ENCODE measurements at regions not wholly inside any gene's neighbourhood (a gene's known extent, or its start where the extent isn't known, plus 50 kb on each side); places are given as distances from the start of the nearest gene placed in this dataset.

- TF ChIP-seq POLR2A (IDR thresholded peaks at IDR 0.05; ENCODE audit: low read depth, low read length) (no peak), CTCF (IDR thresholded peaks at IDR 0.05; ENCODE audit: extremely low read depth in 1 of 2, insufficient read depth in 1 of 2, low read depth in 1 of 2, low read length in 2 of 2) (no peak)
Observed at GRCh38 chr5:26482810-26483375, 555.5 kb downstream of the CDH9 start.
